Subcutaneous abdominal adipose tissue (tissue), 5 donors: ENCODE measurements at regions not wholly inside any gene's neighbourhood (a gene's known extent, or its start where the extent isn't known, plus 50 kb on each side); places are given as distances from the start of the nearest gene placed in this dataset.

Experiments used
- H3K27ac ChIP-seq: one replicate; pipeline ENCODE4 v1.7.0; 2013; ENCODE audit warnings: low read depth, mild to moderate bottlenecking, inconsistent platforms, low read length, moderate library complexity
- H3K27me3 ChIP-seq, 5 donors: one replicate each; pipeline ENCODE4 v1.7.0; 2013; ENCODE audit warnings: low read length in 5 of 5, inconsistent platforms in 1 of 5; ENCODE audit not compliant: control insufficient read depth in 5 of 5, insufficient read depth in 4 of 5
- H3K36me3 ChIP-seq, 5 donors: one replicate each; pipeline ENCODE4 v1.7.0; 2013; ENCODE audit warnings: low read length in 5 of 5; ENCODE audit not compliant: control insufficient read depth in 5 of 5, insufficient read depth in 5 of 5
- H3K4me1 ChIP-seq, 5 donors: one replicate each; pipeline ENCODE4 v1.7.0; 2013; ENCODE audit warnings: low read length in 5 of 5, mild to moderate bottlenecking in 3 of 5, moderate library complexity in 1 of 5; ENCODE audit not compliant: control insufficient read depth in 5 of 5, insufficient read depth in 5 of 5
- H3K4me3 ChIP-seq, 5 donors: one replicate each; pipeline ENCODE4 v1.7.0; 2013; ENCODE audit warnings: low read length in 5 of 5, low read depth in 1 of 5
- H3K9ac ChIP-seq, 5 donors: one replicate each; pipeline ENCODE4 v1.7.0; 2013; ENCODE audit warnings: low read length in 5 of 5, mild to moderate bottlenecking in 4 of 5, moderate library complexity in 3 of 5
- H3K9me3 ChIP-seq, 5 donors: one replicate each; pipeline ENCODE4 v1.7.0; 2013; ENCODE audit warnings: low read length in 5 of 5; ENCODE audit not compliant: control insufficient read depth in 5 of 5
- donor health status: healthy.
- donor health status: healthy.
- donor health status: healthy.
- donor health status: healthy.
- donor health status: healthy.

GRCh38 chr11:35061516-35062440, 77.2 kb upstream of the CD44 start:
- Histone ChIP-seq H3K27ac (no peak overlapping the region), H3K4me1 (peaks cover 2 to 21% (median 4%) of the 10 kb centered on the region in 5 donors)

GRCh38 chr11:35063488-35063931, 75.5 kb upstream of the CD44 start:
- H3K9ac ChIP-seq: no peak overlapping the region
- peaks cover 2 to 21% (median 4%) of the 10 kb centered on the region in 5 donors for H3K4me1 ChIP-seq
- H3K36me3 ChIP-seq: no peaks in the 10 kb centered on the region
- H3K9me3 ChIP-seq: no peaks in the 10 kb centered on the region
- peak overlapping the region; percentile 48 for H3K27ac ChIP-seq
- H3K4me3 ChIP-seq: no peak overlapping the region
- no peaks in the 10 kb centered on the region for H3K27me3 ChIP-seq

More at GRCh38 chr11:35061516-35062440, 77.2 kb upstream of the CD44 start:
- Histone ChIP-seq H3K4me3 (no peak overlapping the region), H3K9ac (no peak overlapping the region), H3K36me3 (no peaks in the 10 kb centered on the region), H3K27me3 (no peaks in the 10 kb centered on the region), H3K9me3 (no peaks in the 10 kb centered on the region)

- Histone ChIP-seq H3K4me3 (no peak overlapping the region), H3K4me1 (peaks cover 2 to 21% (median 4%) of the 10 kb centered on the region in 5 donors), H3K27me3 (no peaks in the 10 kb centered on the region), H3K36me3 (no peaks in the 10 kb centered on the region), H3K27ac (peak overlapping the region; percentile 48), H3K9me3 (no peaks in the 10 kb centered on the region), H3K9ac (no peak overlapping the region)
These were observed 74.7 kb upstream of the CD44 start for GRCh38 chr11:35064114-35064800.

- Histone ChIP-seq H3K27me3 (no peaks in the 10 kb centered on the region), H3K4me1 (peaks cover 2 to 21% (median 4%) of the 10 kb centered on the region in 5 donors), H3K9ac (no peak overlapping the region), H3K36me3 (no peaks in the 10 kb centered on the region), H3K9me3 (peaks cover 0 to 5% (median 0%) of the 10 kb centered on the region in 5 donors), H3K4me3 (no peak overlapping the region), H3K27ac (no peak overlapping the region)
These were observed 73.4 kb upstream of the CD44 start for GRCh38 chr11:35065566-35065965.

- H3K27ac ChIP-seq: no peak overlapping the region
- no peak overlapping the region for H3K4me3 ChIP-seq
- H3K9ac ChIP-seq: no peak overlapping the region
- peaks cover 2 to 21% (median 4%) of the 10 kb centered on the region in 5 donors for H3K4me1 ChIP-seq
- H3K9me3 ChIP-seq: peaks cover 0 to 5% (median 0%) of the 10 kb centered on the region in 5 donors
- no peaks in the 10 kb centered on the region for H3K36me3 ChIP-seq
- H3K27me3 ChIP-seq: no peaks in the 10 kb centered on the region
These were observed 72.9 kb upstream of the CD44 start for GRCh38 chr11:35066030-35066429.

GRCh38 chr11:35066783-35067423, 72.1 kb upstream of the CD44 start:
- no peak overlapping the region for H3K27ac ChIP-seq
- H3K27me3 ChIP-seq: no peaks in the 10 kb centered on the region
- no peaks in the 10 kb centered on the region for H3K36me3 ChIP-seq
- no peak overlapping the region for H3K9ac ChIP-seq
- peaks cover 2 to 21% (median 4%) of the 10 kb centered on the region in 5 donors for H3K4me1 ChIP-seq
- peaks cover 0 to 5% (median 0%) of the 10 kb centered on the region in 5 donors for H3K9me3 ChIP-seq
- H3K4me3 ChIP-seq: no peak overlapping the region

- Histone ChIP-seq H3K36me3 (no peaks in the 10 kb centered on the region), H3K9me3 (peaks cover 0 to 5% (median 0%) of the 10 kb centered on the region in 5 donors), H3K9ac (no peak overlapping the region), H3K4me3 (no peak overlapping the region), H3K4me1 (peaks cover 0 to 5% (median 0%) of the 10 kb centered on the region in 5 donors), H3K27ac (no peak overlapping the region), H3K27me3 (no peaks in the 10 kb centered on the region)
These were observed 67.2 kb upstream of the CD44 start for GRCh38 chr11:35071722-35072121.

- no peaks in the 10 kb centered on the region for H3K36me3 ChIP-seq
- no peak overlapping the region for H3K27ac ChIP-seq
- H3K4me1 ChIP-seq: peaks cover 0 to 10% (median 5%) of the 10 kb centered on the region in 5 donors
- no peaks in the 10 kb centered on the region for H3K27me3 ChIP-seq
- H3K9me3 ChIP-seq: peaks cover 0 to 5% (median 0%) of the 10 kb centered on the region in 5 donors
- H3K9ac ChIP-seq: no peak overlapping the region
- H3K4me3 ChIP-seq: no peak overlapping the region
These were observed 65.1 kb upstream of the CD44 start for GRCh38 chr11:35073691-35074419.

GRCh38 chr11:35076201-35077100, 62.5 kb upstream of the CD44 start:
- Histone ChIP-seq H3K4me1 (peaks cover 0 to 10% (median 5%) of the 10 kb centered on the region in 5 donors), H3K9me3 (no peaks in the 10 kb centered on the region), H3K4me3 (no peak overlapping the region), H3K9ac (no peak overlapping the region), H3K27me3 (no peaks in the 10 kb centered on the region), H3K27ac (no peak overlapping the region), H3K36me3 (no peaks in the 10 kb centered on the region)
